OCI-LY7 (cell line): ENCODE measurements at regions not wholly inside any gene's neighbourhood (a gene's known extent, or its start where the extent isn't known, plus 50 kb on each side); places are given as distances from the start of the nearest gene placed in this dataset.

ENCODE experiments used
- BruUV-seq: library from RNA; stranded (reverse); fragments of 400-500 nt; replicated peaks from 2 replicates; lab custom pipeline; 2021; lab: Mats Ljungman, UMichigan
- CTCF ChIA-PET: fragments of 300-600 bp; sonication (Branson Sonifier 250); formaldehyde crosslinking; loops from one replicate; lab custom pipeline; 2022; ENCODE audit warnings: antibody characterized with exemption; ENCODE audit not compliant: unreplicated experiment; lab: Charles Lee
- POLR2A ChIA-PET: fragments of 300-600 bp; sonication (Branson Sonifier 250); formaldehyde crosslinking; loops from one replicate; lab custom pipeline; 2022; ENCODE audit warnings: antibody characterized with exemption; lab: Charles Lee
- DNase-seq: peaks from one replicate; pipeline ENCODE4 v3.0.0-alpha.2; 2015; ENCODE audit warnings: low spot score
- H2AFZ ChIP-seq: fragments of 200-600 bp; sonication (generic), shearing (Covaris generic); 2 replicates; pipeline ENCODE4 v1.6.1; 2014; ENCODE audit warnings: mild to moderate bottlenecking, antibody characterized with exemption, low read length, moderate library complexity
- H3K27ac ChIP-seq: fragments of 200-600 bp; sonication (generic); 2 replicates; pipeline ENCODE4 v1.5.1; 2014; ENCODE audit warnings: mixed run types, low read depth, mild to moderate bottlenecking, moderate library complexity, low read length, inconsistent platforms; ENCODE audit not compliant: poor library complexity, severe bottlenecking
- H3K36me3 ChIP-seq: fragments of 200-600 bp; sonication (generic); 2 replicates; pipeline ENCODE4 v1.6.1; 2014; ENCODE audit warnings: mild to moderate bottlenecking, antibody characterized with exemption, low read length, moderate library complexity, mixed read lengths; ENCODE audit not compliant: insufficient read depth
- H3K4me1 ChIP-seq: fragments of 200-600 bp; sonication (generic); 2 replicates; pipeline ENCODE4 v1.5.1; 2014; ENCODE audit warnings: mild to moderate bottlenecking, low read length; ENCODE audit not compliant: insufficient read depth, poor library complexity, severe bottlenecking
- H3K4me2 ChIP-seq: fragments of 200-600 bp; sonication (generic); 2 replicates; pipeline ENCODE4 v1.6.1; 2014; ENCODE audit warnings: mild to moderate bottlenecking, low read length
- H3K4me3 ChIP-seq: fragments of 200-600 bp; sonication (generic); 2 replicates; pipeline ENCODE4 v1.5.1; 2014; ENCODE audit warnings: mild to moderate bottlenecking, low read depth, low read length; ENCODE audit not compliant: poor library complexity, severe bottlenecking
- H3K79me2 ChIP-seq: fragments of 200-600 bp; sonication (generic); 2 replicates; pipeline ENCODE4 v1.6.1; 2016; ENCODE audit warnings: low read depth, mild to moderate bottlenecking, low read length, moderate library complexity, mixed read lengths; ENCODE audit not compliant: insufficient read depth
- H3K9me2 ChIP-seq: fragments of 200-600 bp; sonication (generic); 2 replicates; pipeline ENCODE4 v1.6.1; 2016; ENCODE audit warnings: mild to moderate bottlenecking, low read length, mixed read lengths; ENCODE audit not compliant: insufficient read depth
- H3K9me3 ChIP-seq: fragments of 200-600 bp; sonication (generic); 2 replicates; pipeline ENCODE4 v1.6.1; 2014; ENCODE audit warnings: mild to moderate bottlenecking, mixed run types, low read length, mixed read lengths
- H4K20me1 ChIP-seq: fragments of 200-600 bp; sonication (generic); 2 replicates; pipeline ENCODE4 v1.6.1; 2014; ENCODE audit warnings: mild to moderate bottlenecking, antibody characterized with exemption, low read length, moderate library complexity, mixed read lengths; ENCODE audit not compliant: insufficient read depth
- EZH2phosphoT487 ChIP-seq: fragments of 200-600 bp; sonication (generic); IDR thresholded peaks from 2 replicates; pipeline ENCODE4 v1.6.1; 2018; ENCODE audit warnings: low read depth, borderline replicate concordance, mild to moderate bottlenecking, mixed run types, antibody characterized with exemption, low read length, moderate library complexity, mixed read lengths
- intact Hi-C: fragments of 100-400 bp; cut with micrococcal nuclease; formaldehyde crosslinking; loops from one replicate; pipeline ENCODE4 v1.10.0; 2022; ENCODE audit not compliant: unreplicated experiment
- TF ChIP-seq, protein P1 (sequence below): fragments of 200-600 bp; sonication (generic); conservative IDR thresholded peaks from 2 replicates; pipeline ENCODE4 v1.5.1; 2014; ENCODE audit warnings: mild to moderate bottlenecking, antibody characterized with exemption, low read length, moderate library complexity, mixed read lengths

DNA sequence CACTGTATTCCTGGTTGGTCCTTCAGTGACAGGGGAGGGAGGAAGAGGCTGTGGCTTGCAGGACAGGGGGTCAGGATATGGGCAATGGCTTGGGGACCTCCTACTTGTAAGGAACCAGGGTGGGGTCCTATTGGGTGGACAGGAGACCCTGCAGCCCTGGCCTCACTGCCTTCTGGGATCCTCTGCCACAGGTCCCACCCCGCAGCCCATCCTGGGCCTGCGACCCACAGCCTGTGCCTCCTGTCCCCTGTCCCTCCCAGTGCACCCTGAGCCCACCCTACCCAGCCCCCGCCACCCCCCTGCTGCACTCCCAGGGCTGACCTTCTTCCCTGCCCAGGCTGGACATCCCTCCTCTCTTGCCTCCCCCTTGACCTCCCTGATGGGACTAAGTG is 58.7 kb upstream of the MYL10 start:
- BruUV-seq = no TSS peak
- H3K79me2 ChIP-seq = no peaks in the 10 kb centered on the region
- H2AFZ ChIP-seq = peak overlapping the region; percentile 73
- CTCF ChIA-PET = interaction anchor here (0.9 to 1.1 kb wide), 3 partner anchors 52 to 118 kb away, joined by 3 to 7 read pairs (median 3); no protein-coding TSS in a partner anchor
- no peak for DNase-seq
- POLR2A ChIA-PET = interaction anchor here (0.5 to 1.4 kb wide), 4 partner anchors 53 to 164 kb away, joined by 3 read pairs; no protein-coding TSS in a partner anchor
- H3K4me1 ChIP-seq = peaks cover 12% of the 10 kb centered on the region
- intact Hi-C loops = loop anchor here (1.0 to 5.0 kb wide), 7 partner anchors 57 to 585 kb away; no protein-coding TSS in a partner anchor
- H3K4me2 ChIP-seq = peak overlapping the region; percentile 61
- H3K9me2 ChIP-seq = no peaks in the 10 kb centered on the region
- TF ChIP-seq EZH2phosphoT487 = no peak
- TF ChIP-seq, protein P1, sequence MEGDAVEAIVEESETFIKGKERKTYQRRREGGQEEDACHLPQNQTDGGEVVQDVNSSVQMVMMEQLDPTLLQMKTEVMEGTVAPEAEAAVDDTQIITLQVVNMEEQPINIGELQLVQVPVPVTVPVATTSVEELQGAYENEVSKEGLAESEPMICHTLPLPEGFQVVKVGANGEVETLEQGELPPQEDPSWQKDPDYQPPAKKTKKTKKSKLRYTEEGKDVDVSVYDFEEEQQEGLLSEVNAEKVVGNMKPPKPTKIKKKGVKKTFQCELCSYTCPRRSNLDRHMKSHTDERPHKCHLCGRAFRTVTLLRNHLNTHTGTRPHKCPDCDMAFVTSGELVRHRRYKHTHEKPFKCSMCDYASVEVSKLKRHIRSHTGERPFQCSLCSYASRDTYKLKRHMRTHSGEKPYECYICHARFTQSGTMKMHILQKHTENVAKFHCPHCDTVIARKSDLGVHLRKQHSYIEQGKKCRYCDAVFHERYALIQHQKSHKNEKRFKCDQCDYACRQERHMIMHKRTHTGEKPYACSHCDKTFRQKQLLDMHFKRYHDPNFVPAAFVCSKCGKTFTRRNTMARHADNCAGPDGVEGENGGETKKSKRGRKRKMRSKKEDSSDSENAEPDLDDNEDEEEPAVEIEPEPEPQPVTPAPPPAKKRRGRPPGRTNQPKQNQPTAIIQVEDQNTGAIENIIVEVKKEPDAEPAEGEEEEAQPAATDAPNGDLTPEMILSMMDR = no peak
- H3K9me3 ChIP-seq = no peaks in the 10 kb centered on the region
- H3K36me3 ChIP-seq = no peaks in the 10 kb centered on the region
- H4K20me1 ChIP-seq = no peaks in the 10 kb centered on the region
- H3K4me3 ChIP-seq = no peak overlapping the region
- peak overlapping the region; percentile 45 for H3K27ac ChIP-seq

DNA sequence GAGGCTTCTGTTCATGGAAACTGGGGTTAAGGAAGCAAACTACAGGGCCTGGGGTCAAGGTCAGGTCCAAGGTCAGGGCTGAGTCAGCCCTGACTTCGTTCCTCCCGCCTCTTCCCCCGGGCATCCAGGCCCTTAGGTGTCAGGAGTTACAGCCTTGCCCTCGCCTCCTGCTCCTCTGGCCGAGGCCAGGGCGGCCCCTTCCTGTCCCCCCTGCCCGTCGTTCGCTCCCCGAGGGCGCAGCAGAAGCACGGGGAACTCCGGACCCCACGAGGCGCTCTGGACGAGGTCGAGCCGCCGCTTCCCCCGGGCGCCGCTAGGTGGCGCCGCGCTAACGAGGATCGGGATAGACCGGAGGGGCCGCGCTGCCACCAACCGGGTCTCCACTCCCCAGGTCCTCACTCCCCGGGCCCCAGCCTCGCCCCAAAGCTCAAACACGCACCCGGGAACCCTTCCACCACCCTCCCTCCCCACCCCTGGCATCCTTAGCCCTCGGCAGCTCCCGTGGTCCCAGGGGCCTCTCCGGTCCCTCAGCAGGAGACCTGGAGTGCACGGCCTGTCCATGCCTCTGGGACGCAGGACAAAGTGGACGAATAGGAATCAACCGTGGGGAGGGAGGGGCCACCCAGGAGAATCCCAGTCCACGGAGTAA is 59.2 kb upstream of the MYL10 start:
- TF ChIP-seq EZH2phosphoT487 = no peak
- TF ChIP-seq, protein P1 = peak; percentile 92
- Histone ChIP-seq H3K4me3 (peak overlapping the region; percentile 23), H3K9me3 (no peaks in the 10 kb centered on the region), H3K9me2 (no peaks in the 10 kb centered on the region), H4K20me1 (no peaks in the 10 kb centered on the region), H3K27ac (peak overlapping the region; percentile 45), H3K4me1 (peaks cover 12% of the 10 kb centered on the region), H3K79me2 (no peaks in the 10 kb centered on the region), H3K36me3 (no peaks in the 10 kb centered on the region), H3K4me2 (peak overlapping the region; percentile 61), H2AFZ (peak overlapping the region; percentile 73)
- ChIA-PET POLR2A (interaction anchor here (0.5 to 1.4 kb wide), 5 partner anchors 52 to 164 kb away, joined by 3 to 4 read pairs (median 3); no protein-coding TSS in a partner anchor), CTCF (interaction anchor here (0.8 to 1.1 kb wide), 5 partner anchors 52 to 586 kb away, joined by 3 to 7 read pairs (median 3); no protein-coding TSS in a partner anchor)
- intact Hi-C loops = loop anchor here (1.0 to 5.0 kb wide), 7 partner anchors 56 to 584 kb away; no protein-coding TSS in a partner anchor
- peak; percentile 88 for DNase-seq
- BruUV-seq = no TSS peak
